K562 (cell line): ENCODE measurements at regions not wholly inside any gene's neighbourhood (a gene's known extent, or its start where the extent isn't known, plus 50 kb on each side); places are given as distances from the start of the nearest gene placed in this dataset.

ENCODE experiments used
- ATAC-seq: fragments of 200-7000 bp; cut with Tn5 transposase; 3 replicates; pipeline ENCODE4 v1.9.1; 2020; ENCODE audit warnings: moderate library complexity
- BruUV-seq: library from RNA; stranded (reverse); fragments of 400-500 nt; replicated peaks from 2 replicates; lab custom pipeline; 2021; lab: Mats Ljungman, UMichigan
- CTCF ChIA-PET: fragments of 300-600 bp; formaldehyde crosslinking; extraction: SDS; loops from one replicate; lab custom pipeline; 2021; ENCODE audit warnings: low intra/inter-chr PET ratio; lab: Yijun Ruan, JAX
- POLR2A ChIA-PET: fragments of 300-600, 350-650 bp; sonication (Branson Sonifier 250); formaldehyde crosslinking; extraction: SDS; loops from one replicate; lab custom pipeline; 2021; ENCODE audit warnings: antibody characterized with exemption, inconsistent platforms; lab: Yijun Ruan, JAX
- DNase-seq, 4 experiments: peaks; one replicate each; pipeline versions ENCODE4 v3.0.0 to v3.0.0-alpha.2; 2011 to 2018; ENCODE audit warnings: low spot score in 3 of 4, mixed read lengths in 3 of 4; ENCODE audit errors: extremely low read depth in 1 of 4
- FAIRE-seq: peaks from 2 replicates; lab custom pipeline; 2011; peaks lifted over from hg19 to GRCh38; lab: Jason Lieb, UNC
- H2AFZ ChIP-seq: 2 replicates; pipeline ENCODE4 v1.6.0; 2011; ENCODE audit warnings: low read depth, low read length, control low read depth, inconsistent platforms
- H3K27ac ChIP-seq: fragments of 200-600 bp; 3 replicates; pipeline ENCODE4 v1.8.0; 2011; ENCODE audit warnings: low read depth, mild to moderate bottlenecking, control low read depth, inconsistent platforms, low read length, moderate library complexity, mixed read lengths; ENCODE audit errors: extremely low read depth
- H3K27me3 ChIP-seq, 2 experiments: fragments of 300-600 bp in 1 of 2; 2 replicates in 1 of 2; 3 replicates in 1 of 2; pipeline versions ENCODE4 v1.6.0 to v1.8.0; 2011; ENCODE audit warnings: inconsistent platforms in 2 of 2, low read length in 2 of 2, mild to moderate bottlenecking in 1 of 2, mixed read lengths in 1 of 2, moderate library complexity in 1 of 2; ENCODE audit not compliant: control insufficient read depth in 2 of 2, insufficient read depth in 2 of 2
- H3K36me3 ChIP-seq: fragments of 300-600 bp; 3 replicates; pipeline ENCODE4 v1.8.0; 2011; ENCODE audit warnings: mild to moderate bottlenecking, low read length, inconsistent platforms; ENCODE audit not compliant: control insufficient read depth, insufficient read depth
- H3K4me1 ChIP-seq, 2 experiments: fragments of 200-600 bp in 1 of 2; replicated peaks in 1 of 2; 2 replicates in 1 of 2; 3 replicates in 1 of 2; pipeline versions ENCODE4 v1.5.1 to v1.8.0; 2011; ENCODE audit warnings: inconsistent platforms in 2 of 2, low read length in 2 of 2, mild to moderate bottlenecking in 1 of 2, mixed read lengths in 1 of 2, moderate library complexity in 1 of 2; ENCODE audit not compliant: control insufficient read depth in 2 of 2, insufficient read depth in 2 of 2
- H3K4me2 ChIP-seq: 2 replicates; pipeline ENCODE4 v1.6.1; 2011; ENCODE audit warnings: low read length, control low read depth, inconsistent platforms, mixed read lengths; ENCODE audit not compliant: insufficient read depth
- H3K4me3 ChIP-seq: fragments of 200-600 bp; sonication (generic), shearing (Covaris generic); 2 replicates; pipeline ENCODE4 v1.5.1; 2016; ENCODE audit warnings: control low read depth, inconsistent platforms
- H3K79me2 ChIP-seq: fragments of 200-600 bp; 3 replicates; pipeline ENCODE4 v1.8.0; 2011; ENCODE audit warnings: low read length, inconsistent platforms; ENCODE audit not compliant: control insufficient read depth, insufficient read depth
- H3K9ac ChIP-seq, 2 experiments: 2 replicates each; pipeline versions ENCODE4 v1.6.0 to v1.6.1; 2011; ENCODE audit warnings: low read depth in 2 of 2, low read length in 2 of 2, control low read depth in 1 of 2, inconsistent platforms in 1 of 2, mild to moderate bottlenecking in 1 of 2, mixed read lengths in 1 of 2; ENCODE audit not compliant: insufficient read depth in 1 of 2
- H3K9me1 ChIP-seq: one replicate; pipeline ENCODE4 v1.6.0; 2011; ENCODE audit warnings: inconsistent platforms, mild to moderate bottlenecking, low read length, moderate library complexity; ENCODE audit not compliant: control insufficient read depth, insufficient read depth
- H3K9me3 ChIP-seq: replicated peaks from 2 replicates; pipeline ENCODE4 v1.5.1; 2011; ENCODE audit warnings: low read depth, low read length, inconsistent platforms; ENCODE audit not compliant: control insufficient read depth, insufficient read depth
- H4K20me1 ChIP-seq: replicated peaks from 2 replicates; pipeline ENCODE4 v1.6.1; 2011; ENCODE audit warnings: low read length, inconsistent platforms, mixed read lengths; ENCODE audit not compliant: control insufficient read depth, insufficient read depth
- DPF2 ChIP-seq: fragments of 450-650 bp; IDR thresholded peaks from 2 replicates; pipeline ENCODE4 v1.6.1; 2016
- GTF2E2 ChIP-seq: fragments of 200-800 bp; sonication (Bioruptor generic); IDR thresholded peaks from 2 replicates; pipeline ENCODE4 v1.6.1; 2016; ENCODE audit warnings: missing genetic modification characterization, missing compliant biosample characterization
- HMG20A ChIP-seq: fragments of 450-650 bp; formaldehyde crosslinking; conservative IDR thresholded peaks from 2 replicates; pipeline ENCODE4 v1.4.0; 2020; ENCODE audit warnings: mild to moderate bottlenecking, mixed read lengths
- IFI16 ChIP-seq: fragments of 250-450 bp; sonication (Bioruptor Pico); IDR thresholded peaks from 2 replicates; pipeline ENCODE4 v2.1.2; 2022; ENCODE audit warnings: mild to moderate bottlenecking, inconsistent platforms
- KLF13 ChIP-seq: fragments of 450-650 bp; IDR thresholded peaks from 2 replicates; pipeline ENCODE4 v1.6.1; 2016; ENCODE audit warnings: missing genetic modification characterization, low read depth, mild to moderate bottlenecking, missing compliant biosample characterization, moderate library complexity, borderline replicate concordance
- MTA1 ChIP-seq: fragments of 450-650 bp; IDR thresholded peaks from 2 replicates; pipeline ENCODE4 v1.6.1; 2017; ENCODE audit warnings: borderline replicate concordance
- NFYB ChIP-seq: IDR thresholded peaks from 2 replicates; pipeline ENCODE4 v1.6.1; 2011; ENCODE audit warnings: mild to moderate bottlenecking, moderate library complexity; ENCODE audit not compliant: insufficient read length; ENCODE audit errors: extremely low read depth
- TAF7 ChIP-seq: fragments of 450-650 bp; IDR thresholded peaks from 2 replicates; pipeline ENCODE4 v1.6.1; 2016; ENCODE audit warnings: missing genetic modification characterization, missing compliant biosample characterization
- ZBTB17 ChIP-seq: fragments of 450-650 bp; formaldehyde crosslinking; IDR thresholded peaks from 2 replicates; pipeline ENCODE4 v1.4.0; 2020; ENCODE audit warnings: mild to moderate bottlenecking
- ZNF124 ChIP-seq: sonication (generic); formaldehyde crosslinking; IDR thresholded peaks from 2 replicates; pipeline ENCODE4 v1.8.1; 2022; ENCODE audit warnings: missing genetic modification reagents
- ZNF239 ChIP-seq: fragments of 250-450 bp; sonication (Bioruptor Pico); IDR thresholded peaks from 2 replicates; pipeline ENCODE4 v1.4.0; 2020; ENCODE audit warnings: mild to moderate bottlenecking
- ZNF311 ChIP-seq: fragments of 250-450 bp; sonication (Bioruptor Pico); IDR thresholded peaks from 2 replicates; pipeline ENCODE4 v1.4.0; 2020; ENCODE audit warnings: mild to moderate bottlenecking, moderate library complexity
- ZNF431 ChIP-seq: sonication (generic); formaldehyde crosslinking; IDR thresholded peaks from 2 replicates; pipeline ENCODE4 v1.8.0; 2022; ENCODE audit warnings: mild to moderate bottlenecking, missing genetic modification reagents
- ZNF655 ChIP-seq: fragments of 250-450 bp; sonication (Bioruptor Pico); IDR thresholded peaks from 2 replicates; pipeline ENCODE4 v1.5.0; 2021
- WGBS: fragments of 100-300 bp; shearing (Covaris generic); methylation state at CpG from one replicate; pipeline ENCODE4 v1.1.6; 2016; ENCODE audit warnings: low coverage, mixed read lengths; ENCODE audit not compliant: insufficient coverage; ENCODE audit errors: missing lambda C conversion rate; 5-methylcytosine and 5-hydroxymethylcytosine counted together
- in situ Hi-C: fragments of 300-500 bp; cut with MboI; formaldehyde crosslinking; loops from 4 replicates; pipeline ENCODE4 v1.15.0; 2018; ENCODE audit warnings: inconsistent platforms, mixed read lengths
- intact Hi-C: fragments of 100-400 bp; cut with micrococcal nuclease; formaldehyde crosslinking; loops from 2 replicates; pipeline ENCODE4 v1.14.2; 2022
- TF ChIP-seq, protein P1 (sequence below), 2 experiments: fragments of 450-650 bp; IDR thresholded peaks; 2 replicates each; pipeline ENCODE4 v1.6.1; 2018; ENCODE audit warnings: mild to moderate bottlenecking in 2 of 2, low read depth in 1 of 2; ENCODE audit not compliant: partially characterized antibody in 2 of 2

DNA sequence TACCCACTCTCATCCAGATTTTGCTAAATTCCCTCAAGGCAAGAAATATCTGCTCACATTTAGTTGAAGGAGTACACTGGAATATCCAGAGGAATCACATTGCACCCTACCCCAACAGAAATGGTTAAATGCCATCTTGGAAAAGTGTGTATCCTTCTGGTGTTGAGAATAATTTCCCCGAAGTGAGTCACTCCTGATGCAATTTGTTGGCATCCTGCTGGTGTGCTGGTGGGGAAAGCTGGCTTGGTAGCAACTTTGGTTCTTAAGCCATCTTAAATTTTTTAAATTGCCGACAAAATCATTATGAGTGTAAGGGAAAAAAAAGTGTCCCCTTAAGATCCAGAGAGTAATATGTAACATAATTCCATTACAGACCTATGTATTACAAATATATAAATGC lies 337.3 kb upstream of the DACH1 start:
- TF ChIP-seq KLF13 (tag) (no peak), TAF7 (tag) (no peak), DPF2 (no peak), IFI16 (no peak), ZNF311 (CRISPR knock-in tag) (no peak), GTF2E2 (tag) (no peak), HMG20A (no peak), ZBTB17 (no peak), MTA1 (no peak)
- no peaks in the 10 kb centered on the region for H3K9me3 ChIP-seq
- DNase-seq (no peak), FAIRE-seq (no peak), ATAC-seq (no peak)
- in situ Hi-C loops, result no loop called here
- H3K9me1 ChIP-seq, result no peaks in the 10 kb centered on the region
- H3K79me2 ChIP-seq, result no peaks in the 10 kb centered on the region
- no peak overlapping the region for H3K4me3 ChIP-seq
- WGBS, result 0% methylated on average over 2 of the region's 2 CpGs
- ChIA-PET CTCF (no interaction called here), POLR2A (no interaction called here)
- H3K36me3 ChIP-seq, result no peaks in the 10 kb centered on the region
- no peaks in the 10 kb centered on the region for H4K20me1 ChIP-seq
- H2AFZ ChIP-seq, result no peak overlapping the region
- H3K9ac ChIP-seq, result no peak overlapping the region
- H3K4me1 ChIP-seq, result no peaks in the 10 kb centered on the region
- intact Hi-C loops, result no loop called here
- BruUV-seq, result no TSS peak
- H3K4me2 ChIP-seq, result no peak overlapping the region
- H3K27me3 ChIP-seq, result no peaks in the 10 kb centered on the region
- no peak overlapping the region for H3K27ac ChIP-seq

- H3K79me2 ChIP-seq, result no peaks in the 10 kb centered on the region
- no peak overlapping the region for H3K4me2 ChIP-seq
- no peak for DNase-seq
- ChIA-PET CTCF (no interaction called here), POLR2A (interaction anchor here (0.6 kb wide), 1 partner anchor 179 kb away, joined by 3 read pairs; no protein-coding TSS in a partner anchor)
- no peaks in the 10 kb centered on the region for H3K9me3 ChIP-seq
- H2AFZ ChIP-seq, result no peak overlapping the region
- FAIRE-seq, result no peak
- no peak for ATAC-seq
- H3K27ac ChIP-seq, result no peak overlapping the region
- no peak overlapping the region for H3K9ac ChIP-seq
- H3K27me3 ChIP-seq, result no peaks in the 10 kb centered on the region
- H3K9me1 ChIP-seq, result no peaks in the 10 kb centered on the region
- H3K36me3 ChIP-seq, result no peaks in the 10 kb centered on the region
- H3K4me1 ChIP-seq, result no peaks in the 10 kb centered on the region
- BruUV-seq, result no TSS peak
- no peaks in the 10 kb centered on the region for H4K20me1 ChIP-seq
- intact Hi-C loops (no loop called here), in situ Hi-C loops (no loop called here)
- no peak overlapping the region for H3K4me3 ChIP-seq
- TF ChIP-seq, protein P1, sequence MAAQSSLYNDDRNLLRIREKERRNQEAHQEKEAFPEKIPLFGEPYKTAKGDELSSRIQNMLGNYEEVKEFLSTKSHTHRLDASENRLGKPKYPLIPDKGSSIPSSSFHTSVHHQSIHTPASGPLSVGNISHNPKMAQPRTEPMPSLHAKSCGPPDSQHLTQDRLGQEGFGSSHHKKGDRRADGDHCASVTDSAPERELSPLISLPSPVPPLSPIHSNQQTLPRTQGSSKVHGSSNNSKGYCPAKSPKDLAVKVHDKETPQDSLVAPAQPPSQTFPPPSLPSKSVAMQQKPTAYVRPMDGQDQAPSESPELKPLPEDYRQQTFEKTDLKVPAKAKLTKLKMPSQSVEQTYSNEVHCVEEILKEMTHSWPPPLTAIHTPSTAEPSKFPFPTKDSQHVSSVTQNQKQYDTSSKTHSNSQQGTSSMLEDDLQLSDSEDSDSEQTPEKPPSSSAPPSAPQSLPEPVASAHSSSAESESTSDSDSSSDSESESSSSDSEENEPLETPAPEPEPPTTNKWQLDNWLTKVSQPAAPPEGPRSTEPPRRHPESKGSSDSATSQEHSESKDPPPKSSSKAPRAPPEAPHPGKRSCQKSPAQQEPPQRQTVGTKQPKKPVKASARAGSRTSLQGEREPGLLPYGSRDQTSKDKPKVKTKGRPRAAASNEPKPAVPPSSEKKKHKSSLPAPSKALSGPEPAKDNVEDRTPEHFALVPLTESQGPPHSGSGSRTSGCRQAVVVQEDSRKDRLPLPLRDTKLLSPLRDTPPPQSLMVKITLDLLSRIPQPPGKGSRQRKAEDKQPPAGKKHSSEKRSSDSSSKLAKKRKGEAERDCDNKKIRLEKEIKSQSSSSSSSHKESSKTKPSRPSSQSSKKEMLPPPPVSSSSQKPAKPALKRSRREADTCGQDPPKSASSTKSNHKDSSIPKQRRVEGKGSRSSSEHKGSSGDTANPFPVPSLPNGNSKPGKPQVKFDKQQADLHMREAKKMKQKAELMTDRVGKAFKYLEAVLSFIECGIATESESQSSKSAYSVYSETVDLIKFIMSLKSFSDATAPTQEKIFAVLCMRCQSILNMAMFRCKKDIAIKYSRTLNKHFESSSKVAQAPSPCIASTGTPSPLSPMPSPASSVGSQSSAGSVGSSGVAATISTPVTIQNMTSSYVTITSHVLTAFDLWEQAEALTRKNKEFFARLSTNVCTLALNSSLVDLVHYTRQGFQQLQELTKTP (IDR thresholded peaks at IDR 0.05; ENCODE audit: low read depth in 1 of 2, partially characterized antibody in 2 of 2), result no peak
- TF ChIP-seq ZNF655 (CRISPR knock-in tag) (no peak), ZNF124 (CRISPR knock-in tag) (no peak), NFYB (no peak), ZNF431 (CRISPR knock-in tag) (no peak), ZNF239 (CRISPR knock-in tag) (no peak)
Observed at GRCh38 chr13:72201726-72202125, 334.7 kb upstream of the DACH1 start.
